ENCODE measurements at regions not wholly inside any gene's neighbourhood (a gene's known extent, or its start where the extent isn't known, plus 50 kb on each side); places are given as distances from the start of the nearest gene placed in this dataset.

GRCh38 chr10:58909881-58910280 lies 266.6 kb upstream of the PHYHIPL start:
- ChIA-PET POLR2A (no interaction called here), CTCF (interaction anchor here (1.2 kb wide), 1 partner anchor 10 kb away, joined by 3 read pairs; no protein-coding TSS in a partner anchor)
- Histone ChIP-seq H3K9me2 (no peaks in the 10 kb centered on the region), H3K4me3 (ENCODE audit: low read depth in 2 of 2, low read length in 1 of 2) (no peak overlapping the region), H3K27me3 (ENCODE audit: insufficient read depth) (no peaks in the 10 kb centered on the region), H3K4me2 (no peak overlapping the region), H3K79me2 (ENCODE audit: insufficient read depth) (no peaks in the 10 kb centered on the region), H3K9ac (no peak overlapping the region), H3F3A (replicated peaks; ENCODE audit: insufficient read depth) (no peaks in the 10 kb centered on the region), H3K9me3 (no peaks in the 10 kb centered on the region), H3K27ac (ENCODE audit: low read depth in 2 of 2, low read length in 1 of 2) (no peak overlapping the region), H4K20me1 (ENCODE audit: insufficient read depth) (no peaks in the 10 kb centered on the region), H2AFZ (ENCODE audit: low read depth) (no peak overlapping the region), H3K36me3 (replicated peaks in 1 of 2; ENCODE audit: control insufficient read depth in 1 of 2, insufficient read depth in 2 of 2, low read length in 1 of 2) (no peaks in the 10 kb centered on the region), H3K4me1 (ENCODE audit: control insufficient read depth in 1 of 2, insufficient read depth in 2 of 2, low read depth in 1 of 2, low read length in 1 of 2) (no peaks in the 10 kb centered on the region)
- WGBS (ENCODE audit: low lambda C conversion rate): 96% methylated on average over 2 of the region's 2 CpGs
- DNase-seq: no peak
- TF ChIP-seq EZH2phosphoT487 (IDR thresholded peaks at IDR 0.05; ENCODE audit: borderline replicate concordance, low read depth) (no peak), MAX (IDR thresholded peaks at IDR 0.05; ENCODE audit: low read depth) (no peak), GATA2 (CRISPR knock-in tag; IDR thresholded peaks at IDR 0.05) (no peak), MXI1 (IDR thresholded peaks at IDR 0.05; ENCODE audit: low read depth, low read length) (no peak), CHD2 (IDR thresholded peaks at IDR 0.05; ENCODE audit: low read length, partially characterized antibody) (no peak), RXRA (IDR thresholded peaks at IDR 0.05; ENCODE audit: borderline replicate concordance, low read depth) (no peak), FOXJ3 (CRISPR knock-in tag; IDR thresholded peaks at IDR 0.05) (no peak), SMC3 (IDR thresholded peaks at IDR 0.05; ENCODE audit: low read depth, low read length) (no peak), TEAD4 (IDR thresholded peaks at IDR 0.05; ENCODE audit: borderline replicate concordance, insufficient read depth) (no peak), PBX3 (IDR thresholded peaks at IDR 0.05) (no peak), ZBTB33 (IDR thresholded peaks at IDR 0.05; ENCODE audit: borderline replicate concordance, low read depth) (no peak), MEF2A (IDR thresholded peaks at IDR 0.05; ENCODE audit: borderline replicate concordance, low read depth) (no peak), IRF3 (IDR thresholded peaks at IDR 0.05; ENCODE audit: low read depth, low read length) (no peak), GABPA (IDR thresholded peaks at IDR 0.05; ENCODE audit: low read depth) (no peak)

- Histone ChIP-seq H3K4me2 (no peak overlapping the region), H2AFZ (ENCODE audit: low read depth) (no peak overlapping the region), H3K9me3 (no peaks in the 10 kb centered on the region), H3K9ac (no peak overlapping the region), H3K4me3 (ENCODE audit: low read depth in 2 of 2, low read length in 1 of 2) (no peak overlapping the region), H3K9me2 (no peaks in the 10 kb centered on the region), H4K20me1 (ENCODE audit: insufficient read depth) (no peaks in the 10 kb centered on the region), H3K27me3 (ENCODE audit: insufficient read depth) (no peaks in the 10 kb centered on the region), H3K27ac (ENCODE audit: low read depth in 2 of 2, low read length in 1 of 2) (no peak overlapping the region), H3K36me3 (replicated peaks in 1 of 2; ENCODE audit: control insufficient read depth in 1 of 2, insufficient read depth in 2 of 2, low read length in 1 of 2) (no peaks in the 10 kb centered on the region), H3K79me2 (ENCODE audit: insufficient read depth) (no peaks in the 10 kb centered on the region), H3F3A (replicated peaks; ENCODE audit: insufficient read depth) (no peaks in the 10 kb centered on the region), H3K4me1 (ENCODE audit: control insufficient read depth in 1 of 2, insufficient read depth in 2 of 2, low read depth in 1 of 2, low read length in 1 of 2) (no peaks in the 10 kb centered on the region)
- WGBS (ENCODE audit: low lambda C conversion rate): 51% methylated on average over 3 of the region's 3 CpGs
- DNase-seq: no peak
- CTCF ChIA-PET: no interaction called here
- POLR2A ChIA-PET: no interaction called here
- no peak for TF ChIP-seq JUND (IDR thresholded peaks at IDR 0.05)
- TF ChIP-seq PBX3 (IDR thresholded peaks at IDR 0.05): no peak
- TF ChIP-seq IRF3 (IDR thresholded peaks at IDR 0.05; ENCODE audit: low read depth, low read length): no peak
- TF ChIP-seq FOXM1 (IDR thresholded peaks at IDR 0.05; ENCODE audit: low read depth): no peak
- TF ChIP-seq NFIC (IDR thresholded peaks at IDR 0.05; ENCODE audit: borderline replicate concordance): no peak
- no peak for TF ChIP-seq CHD2 (IDR thresholded peaks at IDR 0.05; ENCODE audit: low read length, partially characterized antibody)
- no peak for TF ChIP-seq RAD21 (IDR thresholded peaks at IDR 0.05; ENCODE audit: low read length)
- TF ChIP-seq EP300 (IDR thresholded peaks at IDR 0.05; ENCODE audit: borderline replicate concordance in 1 of 2, low read depth in 1 of 2, low read length in 1 of 2): no peak
- TF ChIP-seq RCOR1 (IDR thresholded peaks at IDR 0.05; ENCODE audit: low read length): no peak
- TF ChIP-seq GATA2 (CRISPR knock-in tag; IDR thresholded peaks at IDR 0.05): no peak
- no peak for TF ChIP-seq SIN3A (IDR thresholded peaks at IDR 0.05; ENCODE audit: borderline replicate concordance, low read depth, low read length)
- no peak for TF ChIP-seq GABPA (IDR thresholded peaks at IDR 0.05; ENCODE audit: low read depth)
- TF ChIP-seq ELF1 (IDR thresholded peaks at IDR 0.05): no peak
These were observed 262.7 kb upstream of the PHYHIPL start for GRCh38 chr10:58913717-58914116.
